ENCODE measurements at regions not wholly inside any gene's neighbourhood (a gene's known extent, or its start where the extent isn't known, plus 50 kb on each side); places are given as distances from the start of the nearest gene placed in this dataset.

DNA sequence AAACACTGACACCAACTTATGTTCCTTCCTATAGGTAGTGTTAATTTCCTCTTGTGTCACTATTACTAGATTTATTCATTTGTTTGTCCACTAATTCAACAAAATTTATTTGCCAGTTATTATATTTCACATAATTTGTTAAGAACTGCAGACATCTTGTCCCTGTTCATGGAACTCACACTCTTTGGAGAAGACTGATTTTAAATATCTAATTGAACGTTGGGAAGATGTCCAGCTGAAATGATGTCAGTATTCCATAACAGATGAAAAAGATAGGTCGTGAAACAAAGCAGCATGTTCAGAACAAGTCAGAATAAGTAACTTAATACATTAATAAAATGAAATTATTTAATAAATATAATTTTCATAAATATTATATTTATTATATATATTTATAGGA, 873.1 kb upstream of the PHF14 start:
- no peak for ATAC-seq (ENCODE audit: low FRiP score)
- no peaks in the 10 kb centered on the region for H3K4me1 ChIP-seq (ENCODE audit: control insufficient read depth in 1 of 2, insufficient read depth in 2 of 2, low read length in 2 of 2)
- intact Hi-C loops (cut with DNase I), result no loop called here
- DNase-seq, result no peak
- no peak overlapping the region for H3K4me3 ChIP-seq (ENCODE audit: low read length in 2 of 2)
- H3K36me3 ChIP-seq (ENCODE audit: control insufficient read depth in 1 of 2, insufficient read depth in 2 of 2, low read length in 1 of 2), result no peaks in the 10 kb centered on the region
- no peaks in the 10 kb centered on the region for H3K9me3 ChIP-seq (ENCODE audit: control insufficient read depth, low read length)
- no peak overlapping the region for H3K27ac ChIP-seq (ENCODE audit: low read depth in 1 of 2, low read length in 2 of 2)
- no peaks in the 10 kb centered on the region for H3K27me3 ChIP-seq (ENCODE audit: control insufficient read depth in 1 of 2, insufficient read depth in 2 of 2, low read length in 1 of 2)
- 59 to 75% methylated on average over 2 of the region's 2 CpGs for WGBS, 2 donors

DNA sequence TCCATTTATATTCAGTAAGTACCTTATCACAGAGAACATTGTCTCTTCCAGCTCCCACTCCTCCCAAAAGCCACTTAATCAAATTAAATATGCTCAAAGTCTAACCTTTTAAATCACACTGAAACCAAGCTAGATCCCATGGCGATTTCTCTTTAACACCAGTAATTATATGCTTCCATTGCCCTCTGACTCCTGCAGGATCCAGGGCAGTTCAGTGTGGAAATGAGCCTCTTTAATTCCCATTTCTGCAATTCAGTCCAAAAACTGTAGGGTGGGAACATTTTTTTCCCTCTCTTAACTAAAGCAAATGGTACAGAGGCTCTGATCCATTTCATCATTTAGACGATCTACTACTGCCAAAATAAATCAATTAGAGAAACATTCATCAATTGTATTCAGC, 872.3 kb upstream of the PHF14 start:
- DNase-seq (no peak), ATAC-seq (ENCODE audit: low FRiP score) (no peak)
- no peaks in the 10 kb centered on the region for H3K27me3 ChIP-seq (ENCODE audit: control insufficient read depth in 1 of 2, insufficient read depth in 2 of 2, low read length in 1 of 2)
- no peak overlapping the region for H3K27ac ChIP-seq (ENCODE audit: low read depth in 1 of 2, low read length in 2 of 2)
- WGBS, 2 donors, result 55 to 60% methylated on average over 2 of the region's 2 CpGs
- no peaks in the 10 kb centered on the region for H3K4me1 ChIP-seq (ENCODE audit: control insufficient read depth in 1 of 2, insufficient read depth in 2 of 2, low read length in 2 of 2)
- intact Hi-C loops (cut with DNase I), result no loop called here
- H3K36me3 ChIP-seq (ENCODE audit: control insufficient read depth in 1 of 2, insufficient read depth in 2 of 2, low read length in 1 of 2), result no peaks in the 10 kb centered on the region
- H3K4me3 ChIP-seq (ENCODE audit: low read length in 2 of 2), result no peak overlapping the region
- no peaks in the 10 kb centered on the region for H3K9me3 ChIP-seq (ENCODE audit: control insufficient read depth, low read length)

DNA sequence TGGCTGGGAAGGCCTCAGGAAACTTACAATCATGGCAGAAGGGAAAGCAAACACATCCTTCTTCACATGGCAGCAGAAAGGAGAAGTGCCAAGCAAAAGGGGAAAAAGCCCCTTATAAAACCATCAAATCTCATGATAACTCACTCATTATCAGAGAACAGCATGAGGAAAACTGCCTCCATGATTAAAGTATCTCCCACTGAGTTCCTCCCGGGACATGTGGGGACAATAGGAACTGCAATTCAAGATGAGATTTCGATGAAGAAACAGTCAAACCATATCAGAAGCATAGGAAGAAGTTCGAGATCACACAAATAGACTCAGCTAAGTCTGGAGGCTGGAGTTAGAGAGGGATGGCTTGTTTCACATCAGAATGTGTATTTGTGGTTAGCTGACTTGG, 869.4 kb upstream of the PHF14 start:
- no peak for ATAC-seq (ENCODE audit: low FRiP score)

DNA sequence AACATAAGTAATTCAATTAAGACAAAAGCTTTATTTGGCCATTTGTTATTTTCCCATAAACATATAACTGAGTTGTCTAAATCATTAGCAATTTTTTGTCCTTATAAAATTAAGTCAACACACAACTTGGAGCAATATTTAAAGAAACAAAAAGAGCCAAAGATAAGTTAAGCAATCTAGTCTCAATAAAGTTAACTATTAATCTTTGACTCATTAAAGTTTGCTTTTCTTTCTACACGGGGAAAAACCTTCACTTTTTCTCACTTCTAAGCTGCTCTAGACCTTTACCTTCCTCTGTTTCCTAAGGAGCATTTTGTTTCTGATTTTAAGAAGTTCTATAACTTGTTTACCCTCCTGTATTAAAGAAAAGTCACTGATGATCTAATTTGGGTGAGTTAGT, 867.1 kb upstream of the PHF14 start:
- intact Hi-C loops (cut with DNase I), result no loop called here
- Histone ChIP-seq H3K36me3 (ENCODE audit: control insufficient read depth in 1 of 2, insufficient read depth in 2 of 2, low read length in 1 of 2) (no peaks in the 10 kb centered on the region), H3K9me3 (ENCODE audit: control insufficient read depth, low read length) (no peaks in the 10 kb centered on the region), H3K27ac (ENCODE audit: low read depth in 1 of 2, low read length in 2 of 2) (no peak overlapping the region), H3K27me3 (ENCODE audit: control insufficient read depth in 1 of 2, insufficient read depth in 2 of 2, low read length in 1 of 2) (no peaks in the 10 kb centered on the region), H3K4me1 (ENCODE audit: control insufficient read depth in 1 of 2, insufficient read depth in 2 of 2, low read length in 2 of 2) (no peaks in the 10 kb centered on the region), H3K4me3 (ENCODE audit: low read length in 2 of 2) (no peak overlapping the region)
- no peak for ATAC-seq (ENCODE audit: low FRiP score)
- 8 to 13% methylated on average over 1 of the region's 1 CpG for WGBS, 2 donors
- no peak for DNase-seq

More for the DNA sequence above, 869.4 kb upstream of the PHF14 start:
- Histone ChIP-seq H3K36me3 (ENCODE audit: control insufficient read depth in 1 of 2, insufficient read depth in 2 of 2, low read length in 1 of 2) (no peaks in the 10 kb centered on the region), H3K4me3 (ENCODE audit: low read length in 2 of 2) (no peak overlapping the region), H3K27ac (ENCODE audit: low read depth in 1 of 2, low read length in 2 of 2) (no peak overlapping the region), H3K27me3 (ENCODE audit: control insufficient read depth in 1 of 2, insufficient read depth in 2 of 2, low read length in 1 of 2) (no peaks in the 10 kb centered on the region), H3K4me1 (ENCODE audit: control insufficient read depth in 1 of 2, insufficient read depth in 2 of 2, low read length in 2 of 2) (no peaks in the 10 kb centered on the region), H3K9me3 (ENCODE audit: control insufficient read depth, low read length) (no peaks in the 10 kb centered on the region)
- 90 to 91% methylated on average over 3 of the region's 3 CpGs for WGBS, 2 donors
- intact Hi-C loops (cut with DNase I), result no loop called here
- DNase-seq, result no peak

DNA sequence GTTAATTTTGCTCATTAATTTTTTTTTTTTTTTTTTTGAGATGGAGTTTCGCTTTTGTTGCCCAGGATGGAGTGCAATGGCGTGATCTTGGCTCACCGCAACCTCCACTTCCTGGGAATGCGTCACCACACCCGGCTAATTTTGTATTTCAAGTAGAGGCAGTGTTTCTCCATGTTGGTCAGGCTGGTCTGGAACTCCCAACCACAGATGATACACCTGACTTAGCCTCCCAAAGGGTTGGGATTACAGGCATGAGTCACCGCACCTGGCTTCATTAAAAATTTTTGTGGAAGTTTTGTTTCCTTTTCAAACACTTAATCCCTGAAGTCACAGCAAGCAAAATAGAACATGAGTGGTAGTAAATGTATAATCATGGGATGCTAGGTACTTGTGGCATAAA, 857.2 kb upstream of the PHF14 start:
- DNase-seq (no peak), ATAC-seq (ENCODE audit: low FRiP score) (no peak)
- 98% methylated on average over 6 of the region's 6 CpGs for WGBS, 2 donors
- no peak overlapping the region for H3K4me3 ChIP-seq (ENCODE audit: low read length in 2 of 2)
- no peaks in the 10 kb centered on the region for H3K4me1 ChIP-seq (ENCODE audit: control insufficient read depth in 1 of 2, insufficient read depth in 2 of 2, low read length in 2 of 2)
- H3K27me3 ChIP-seq (ENCODE audit: control insufficient read depth in 1 of 2, insufficient read depth in 2 of 2, low read length in 1 of 2), result no peaks in the 10 kb centered on the region
- H3K36me3 ChIP-seq (ENCODE audit: control insufficient read depth in 1 of 2, insufficient read depth in 2 of 2, low read length in 1 of 2), result no peaks in the 10 kb centered on the region
- intact Hi-C loops (cut with DNase I), result no loop called here
- H3K27ac ChIP-seq (ENCODE audit: low read depth in 1 of 2, low read length in 2 of 2), result no peak overlapping the region
- no peaks in the 10 kb centered on the region for H3K9me3 ChIP-seq (ENCODE audit: control insufficient read depth, low read length)

DNA sequence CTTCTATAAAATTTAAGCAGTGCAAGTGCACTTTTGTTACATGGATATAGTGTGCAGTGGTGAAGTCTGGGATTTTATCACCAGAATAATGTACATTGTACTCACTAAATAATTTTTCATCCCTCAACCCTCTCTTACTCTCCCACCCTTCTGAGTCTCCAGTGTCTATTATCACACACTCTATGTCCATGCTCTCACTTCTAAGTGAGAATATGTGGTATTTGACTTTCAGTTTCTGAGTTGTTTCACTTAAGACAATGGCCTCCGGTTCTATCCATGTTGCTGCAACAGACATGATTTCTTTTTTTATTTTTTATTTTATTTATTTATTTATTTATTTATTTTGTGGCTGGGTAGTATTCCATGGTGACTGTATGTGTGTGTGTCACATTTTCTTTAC, 855.9 kb upstream of the PHF14 start:
- no peaks in the 10 kb centered on the region for H3K27me3 ChIP-seq (ENCODE audit: control insufficient read depth in 1 of 2, insufficient read depth in 2 of 2, low read length in 1 of 2)
- ATAC-seq (ENCODE audit: low FRiP score) (no peak), DNase-seq (no peak)
- intact Hi-C loops (cut with DNase I), result no loop called here
- no peaks in the 10 kb centered on the region for H3K4me1 ChIP-seq (ENCODE audit: control insufficient read depth in 1 of 2, insufficient read depth in 2 of 2, low read length in 2 of 2)
- H3K27ac ChIP-seq (ENCODE audit: low read depth in 1 of 2, low read length in 2 of 2), result no peak overlapping the region
- H3K9me3 ChIP-seq (ENCODE audit: control insufficient read depth, low read length), result no peaks in the 10 kb centered on the region
- no peaks in the 10 kb centered on the region for H3K36me3 ChIP-seq (ENCODE audit: control insufficient read depth in 1 of 2, insufficient read depth in 2 of 2, low read length in 1 of 2)
- no peak overlapping the region for H3K4me3 ChIP-seq (ENCODE audit: low read length in 2 of 2)
- WGBS, 2 donors, result 93 to 95% methylated on average over 1 of the region's 1 CpG

DNA sequence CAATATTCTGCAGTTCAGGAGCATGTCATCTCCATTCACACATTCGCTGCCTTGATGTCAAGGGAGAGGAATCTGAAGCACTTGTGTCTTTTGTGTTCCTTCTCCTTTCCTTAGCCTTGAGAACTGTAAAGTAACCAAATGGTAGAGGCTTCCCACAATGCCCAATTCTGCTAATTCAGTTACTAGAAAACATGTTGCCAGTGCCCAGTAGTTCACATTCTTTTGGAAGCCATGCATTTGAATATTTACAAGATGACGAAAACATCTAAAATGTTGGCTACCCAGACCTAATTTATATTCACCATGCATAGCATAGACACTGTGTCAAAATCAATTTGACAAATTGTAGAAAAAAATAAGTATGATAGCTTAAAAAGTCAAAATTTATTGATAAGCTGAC, 852.7 kb upstream of the PHF14 start:
- 93% methylated on average over 2 of the region's 2 CpGs for WGBS, 2 donors
- intact Hi-C loops (cut with DNase I), result no loop called here
- Histone ChIP-seq H3K36me3 (ENCODE audit: control insufficient read depth in 1 of 2, insufficient read depth in 2 of 2, low read length in 1 of 2) (no peaks in the 10 kb centered on the region), H3K4me3 (ENCODE audit: low read length in 2 of 2) (no peak overlapping the region), H3K27me3 (ENCODE audit: control insufficient read depth in 1 of 2, insufficient read depth in 2 of 2, low read length in 1 of 2) (no peaks in the 10 kb centered on the region), H3K9me3 (ENCODE audit: control insufficient read depth, low read length) (no peaks in the 10 kb centered on the region), H3K4me1 (ENCODE audit: control insufficient read depth in 1 of 2, insufficient read depth in 2 of 2, low read length in 2 of 2) (no peaks in the 10 kb centered on the region), H3K27ac (ENCODE audit: low read depth in 1 of 2, low read length in 2 of 2) (no peak overlapping the region)
- ATAC-seq (ENCODE audit: low FRiP score) (no peak), DNase-seq (no peak)

DNA sequence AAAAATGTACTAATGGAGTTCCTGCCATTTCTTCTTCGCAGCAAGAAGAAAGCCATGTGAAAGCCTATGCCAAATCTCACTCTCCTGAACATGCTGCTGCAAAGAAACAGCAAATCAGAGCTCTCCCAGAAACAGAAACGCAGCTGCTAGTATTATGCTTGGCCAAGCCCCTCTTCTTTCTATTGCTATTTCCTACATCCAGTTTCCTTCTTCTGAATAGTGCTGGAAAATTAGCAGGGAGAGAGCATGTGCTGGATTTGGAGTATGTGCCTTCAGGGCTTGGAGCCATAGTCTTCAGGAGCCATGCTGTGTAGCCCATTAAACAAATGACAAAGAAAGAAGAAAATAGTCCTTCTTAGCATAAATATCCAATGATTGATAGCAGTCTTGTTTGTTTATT, 852.0 kb upstream of the PHF14 start:
- WGBS, 2 donors, result 3 to 7% methylated on average over 2 of the region's 2 CpGs
- H3K27me3 ChIP-seq (ENCODE audit: control insufficient read depth in 1 of 2, insufficient read depth in 2 of 2, low read length in 1 of 2), result no peaks in the 10 kb centered on the region
- no peak overlapping the region for H3K27ac ChIP-seq (ENCODE audit: low read depth in 1 of 2, low read length in 2 of 2)
- no peak for ATAC-seq (ENCODE audit: low FRiP score)
- no peaks in the 10 kb centered on the region for H3K4me1 ChIP-seq (ENCODE audit: control insufficient read depth in 1 of 2, insufficient read depth in 2 of 2, low read length in 2 of 2)
- no peak for DNase-seq
- H3K4me3 ChIP-seq (ENCODE audit: low read length in 2 of 2), result no peak overlapping the region
- no peaks in the 10 kb centered on the region for H3K9me3 ChIP-seq (ENCODE audit: control insufficient read depth, low read length)
- intact Hi-C loops (cut with DNase I), result no loop called here
- no peaks in the 10 kb centered on the region for H3K36me3 ChIP-seq (ENCODE audit: control insufficient read depth in 1 of 2, insufficient read depth in 2 of 2, low read length in 1 of 2)

DNA sequence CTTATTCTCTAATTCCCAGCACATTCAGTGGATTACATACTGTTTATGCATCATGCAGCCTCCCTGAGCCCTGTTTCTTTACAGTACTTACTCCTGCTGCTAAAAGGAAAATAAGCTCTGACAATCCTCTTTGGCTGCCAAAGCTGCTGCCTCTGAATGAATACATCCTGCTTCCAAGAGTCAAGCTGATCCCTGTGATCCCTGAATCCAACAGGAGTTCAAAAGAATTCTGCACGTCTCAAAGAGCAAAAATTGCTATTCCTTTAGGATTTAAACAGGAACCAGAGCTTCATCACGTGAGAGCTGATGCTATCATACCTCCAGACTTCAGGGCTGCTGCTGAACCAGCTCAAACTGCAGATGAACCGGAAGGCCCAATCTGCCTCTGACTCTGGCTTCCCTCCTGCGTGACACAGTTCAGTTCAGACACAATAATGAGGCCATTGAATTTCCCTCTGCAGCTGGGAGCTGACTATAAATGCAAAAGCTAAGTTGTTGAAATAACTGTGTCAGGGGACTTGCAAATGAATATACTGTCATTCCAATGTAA, 851.0 kb upstream of the PHF14 start:
- ATAC-seq (ENCODE audit: low FRiP score), result peak; percentile 63
- H3K36me3 ChIP-seq (ENCODE audit: control insufficient read depth in 1 of 2, insufficient read depth in 2 of 2, low read length in 1 of 2), result no peaks in the 10 kb centered on the region
- no peaks in the 10 kb centered on the region for H3K4me1 ChIP-seq (ENCODE audit: control insufficient read depth in 1 of 2, insufficient read depth in 2 of 2, low read length in 2 of 2)
- no peaks in the 10 kb centered on the region for H3K9me3 ChIP-seq (ENCODE audit: control insufficient read depth, low read length)
- WGBS, 2 donors, result 54 to 55% methylated on average over 4 of the region's 4 CpGs
- intact Hi-C loops (cut with DNase I), result no loop called here
- no peak overlapping the region for H3K27ac ChIP-seq (ENCODE audit: low read depth in 1 of 2, low read length in 2 of 2)
- H3K27me3 ChIP-seq (ENCODE audit: control insufficient read depth in 1 of 2, insufficient read depth in 2 of 2, low read length in 1 of 2), result no peaks in the 10 kb centered on the region
- H3K4me3 ChIP-seq (ENCODE audit: low read length in 2 of 2), result no peak overlapping the region
- no peak for DNase-seq

All from aorta (tissue), 5 donors.